Stomach (tissue), 8 donors: ENCODE measurements at regions not wholly inside any gene's neighbourhood (a gene's known extent, or its start where the extent isn't known, plus 50 kb on each side); places are given as distances from the start of the nearest gene placed in this dataset.
"Not testable (repeated sequence)": the region's sequence is repeated elsewhere in the genome, so short reads cannot be mapped to it uniquely, and the experiment has no call there.

Experiments
- DNase-seq, 2 donors: peaks; one replicate each; pipeline versions ENCODE4 v3.0.0 to v3.0.0-alpha.2; 2013 to 2019
- H3K27ac ChIP-seq, 5 donors: fragments of 200-600 bp in 4 of 5; sonication (generic) in 4 of 5; one replicate each; pipeline ENCODE4 v1.5.1; 2013 to 2019; ENCODE audit warnings: mild to moderate bottlenecking in 1 of 5, moderate library complexity in 1 of 5
- H3K27me3 ChIP-seq, 3 donors: fragments of 200-600 bp; sonication (generic); one replicate each; pipeline ENCODE4 v1.5.1; 2017 to 2019; ENCODE audit warnings: mixed run types in 1 of 3
- H3K36me3 ChIP-seq, 4 donors: fragments of 200-600 bp; sonication (generic); 1 replicate in 3 of 4; 2 replicates in 1 of 4; pipeline ENCODE4 v1.5.1; 2016 to 2019
- H3K4me1 ChIP-seq, 4 donors: fragments of 200-600 bp; sonication (generic); one replicate each; pipeline ENCODE4 v1.5.1; 2016 to 2019
- H3K4me3 ChIP-seq, 4 donors: fragments of 200-600 bp; sonication (generic) in 3 of 4; one replicate each; pipeline ENCODE4 v1.5.1; 2016 to 2019; ENCODE audit warnings: mild to moderate bottlenecking in 1 of 4
- H3K9me3 ChIP-seq, 4 donors: fragments of 200-600 bp; sonication (generic); one replicate each; pipeline ENCODE4 v1.5.1; 2016 to 2019
- CTCF ChIP-seq, 7 experiments: fragments of 450-650 bp in 4 of 7; fragments of 200-600 bp in 3 of 7; sonication (generic) in 3 of 7; IDR thresholded peaks; one replicate each; pipeline ENCODE4 v1.5.1; 2016 to 2019; ENCODE audit warnings: antibody characterized with exemption in 7 of 7, control low read depth in 2 of 7, mild to moderate bottlenecking in 1 of 7
- EP300 ChIP-seq: sonication (generic); formaldehyde crosslinking; IDR thresholded peaks from one replicate; pipeline ENCODE4 v1.6.1; 2017; ENCODE audit warnings: antibody characterized with exemption
- POLR2A ChIP-seq, 4 donors: fragments of 450-650 bp; IDR thresholded peaks; one replicate each; pipeline ENCODE4 v1.6.1; 2016; ENCODE audit warnings: antibody characterized with exemption in 4 of 4, control low read depth in 2 of 4, mild to moderate bottlenecking in 1 of 4, moderate library complexity in 1 of 4
- POLR2AphosphoS5 ChIP-seq, 3 donors: sonication (generic); formaldehyde crosslinking; IDR thresholded peaks; one replicate each; pipeline ENCODE4 v1.6.1; 2016; ENCODE audit warnings: antibody characterized with exemption in 3 of 3
- WGBS, 5 donors: extraction: QIAGEN DNeasy Blood & Tissue Kit in 3 of 5; methylation state at CpG; one replicate each; pipeline versions ENCODE4 v1.1.5 to v1.1.7; 2013 to 2018; 5-methylcytosine and 5-hydroxymethylcytosine counted together
- intact Hi-C: fragments of 100-400 bp; cut with DNase I; formaldehyde crosslinking; loops from one replicate; pipeline ENCODE4 v1.15.1; 2023; ENCODE audit warnings: low total_unique reads
- donor health status: healthy with polysubstance abuse.
- donor health status: Bipolar disorder and iron deficiency.
- donor health status: healthy.

GRCh38 chr1:827211-828063 lies 96.3 kb upstream of the SAMD11 start:
- H3K36me3 ChIP-seq, H3K27me3 ChIP-seq, intact Hi-C loops, H3K9me3 ChIP-seq: not testable (repeated sequence)
- Histone ChIP-seq H3K4me1 (peaks cover 4 to 27% (median 20%) of the 10 kb centered on the region in 4 donors), H3K4me3 (peak overlapping the region; percentile 50 to 68 (median 64)), H3K27ac (peak overlapping the region; percentile 90 to 94 (median 92))
- peak; percentile 97 to 98 for DNase-seq
- 0 to 2% (median 1%) methylated on average over 10 to 70 of the region's 109 CpGs for WGBS, 5 donors
- peak; percentile 58 to 80 (median 76) for TF ChIP-seq POLR2AphosphoS5 (IDR thresholded peaks at IDR 0.05)

- intact Hi-C loops = not testable (repeated sequence)
- peaks cover 4 to 23% (median 18%) of the 10 kb centered on the region in 4 donors for H3K4me1 ChIP-seq
- 59 to 85% (median 71%) methylated on average over 3 of the region's 3 CpGs for WGBS, 5 donors
Measured at GRCh38 chr1:829324-829723, 94.4 kb upstream of the SAMD11 start.

GRCh38 chr1:829932-830331 lies 93.8 kb upstream of the SAMD11 start:
- intact Hi-C loops, H3K27me3 ChIP-seq, H3K27ac ChIP-seq, DNase-seq, H3K4me3 ChIP-seq, H3K9me3 ChIP-seq: not testable (repeated sequence)
- peaks cover 0 to 25% (median 22%) of the 10 kb centered on the region in 4 donors for H3K36me3 ChIP-seq
- peaks cover 4 to 22% (median 17%) of the 10 kb centered on the region in 4 donors for H3K4me1 ChIP-seq
- 78 to 89% (median 82%) methylated on average over 5 of the region's 5 CpGs for WGBS, 5 donors

More at GRCh38 chr1:829324-829723, 94.4 kb upstream of the SAMD11 start:
- not testable (repeated sequence) for H3K9me3 ChIP-seq, H3K4me3 ChIP-seq, H3K27me3 ChIP-seq, DNase-seq, H3K27ac ChIP-seq
- peaks cover 0 to 25% (median 22%) of the 10 kb centered on the region in 4 donors for H3K36me3 ChIP-seq

- intact Hi-C loops, H3K9me3 ChIP-seq, DNase-seq, H3K27me3 ChIP-seq, H3K27ac ChIP-seq, H3K4me3 ChIP-seq: not testable (repeated sequence)
- 72 to 94% (median 83%) methylated on average over 4 of the region's 5 CpGs for WGBS, 5 donors
- Histone ChIP-seq H3K36me3 (peaks cover 0 to 25% (median 22%) of the 10 kb centered on the region in 4 donors), H3K4me1 (peaks cover 2 to 18% (median 12%) of the 10 kb centered on the region in 4 donors)
Measured at GRCh38 chr1:830750-831149, 93.0 kb upstream of the SAMD11 start.

- 84 to 91% (median 86%) methylated on average over 8 of the region's 8 CpGs for WGBS, 5 donors
- intact Hi-C loops = no loop called here
Measured at GRCh38 chr1:831522-831921, 92.2 kb upstream of the SAMD11 start.

GRCh38 chr1:832136-832535 lies 91.6 kb upstream of the SAMD11 start:
- intact Hi-C loops = no loop called here
- peaks cover 0 to 25% (median 22%) of the 10 kb centered on the region in 4 donors for H3K36me3 ChIP-seq
- peaks cover 0 to 10% (median 6%) of the 10 kb centered on the region in 4 donors for H3K4me1 ChIP-seq
- no peak overlapping the region for H3K27ac ChIP-seq
- no peak for DNase-seq
- H3K27me3 ChIP-seq = no peaks in the 10 kb centered on the region
- TF ChIP-seq EP300 (no peak), POLR2AphosphoS5 (IDR thresholded peaks at IDR 0.05) (no peak)
- WGBS, 5 donors = 74 to 85% (median 79%) methylated on average over 12 to 13 of the region's 13 CpGs
- no peak overlapping the region for H3K4me3 ChIP-seq
- no peaks in the 10 kb centered on the region for H3K9me3 ChIP-seq

More at GRCh38 chr1:831522-831921, 92.2 kb upstream of the SAMD11 start:
- no peak overlapping the region for H3K4me3 ChIP-seq
- DNase-seq = no peak
- peaks cover 0 to 25% (median 22%) of the 10 kb centered on the region in 4 donors for H3K36me3 ChIP-seq
- no peaks in the 10 kb centered on the region for H3K27me3 ChIP-seq
- TF ChIP-seq POLR2AphosphoS5 (IDR thresholded peaks at IDR 0.05) (no peak), CTCF (IDR thresholded peaks at IDR 0.05) (no peak), EP300 (no peak), POLR2A (IDR thresholded peaks at IDR 0.05) (no peak)
- no peaks in the 10 kb centered on the region for H3K9me3 ChIP-seq
- peaks cover 0 to 10% (median 7%) of the 10 kb centered on the region in 4 donors for H3K4me1 ChIP-seq
- no peak overlapping the region for H3K27ac ChIP-seq

GRCh38 chr1:833226-833625 lies 90.5 kb upstream of the SAMD11 start:
- DNase-seq, intact Hi-C loops: not testable (repeated sequence)
- 56 to 93% (median 83%) methylated on average over 3 of the region's 3 CpGs for WGBS, 5 donors

GRCh38 chr1:835509-835908 lies 88.2 kb upstream of the SAMD11 start:
- intact Hi-C loops, H3K9me3 ChIP-seq, H3K27ac ChIP-seq, DNase-seq, H3K4me3 ChIP-seq, H3K27me3 ChIP-seq, H3K4me1 ChIP-seq: not testable (repeated sequence)
- H3K36me3 ChIP-seq = peaks cover 0 to 25% (median 22%) of the 10 kb centered on the region in 4 donors
- WGBS, 5 donors = 84 to 96% (median 90%) methylated on average over 3 to 4 of the region's 10 CpGs

More at GRCh38 chr1:833226-833625, 90.5 kb upstream of the SAMD11 start:
- peaks cover 0 to 25% (median 22%) of the 10 kb centered on the region in 4 donors for H3K36me3 ChIP-seq
- H3K4me1 ChIP-seq, H3K27me3 ChIP-seq, H3K4me3 ChIP-seq, H3K9me3 ChIP-seq, H3K27ac ChIP-seq: not testable (repeated sequence)

GRCh38 chr1:837601-838000 lies 86.1 kb upstream of the SAMD11 start:
- 58 to 76% (median 67%) methylated on average over 4 to 5 of the region's 5 CpGs for WGBS, 5 donors

GRCh38 chr1:838291-838690 lies 85.4 kb upstream of the SAMD11 start:
- H3K27ac ChIP-seq, H3K4me1 ChIP-seq, H3K27me3 ChIP-seq, H3K9me3 ChIP-seq, H3K4me3 ChIP-seq, DNase-seq, intact Hi-C loops: not testable (repeated sequence)
- peaks cover 0 to 31% (median 25%) of the 10 kb centered on the region in 4 donors for H3K36me3 ChIP-seq
- WGBS, 5 donors = 73 to 85% (median 83%) methylated on average over 5 of the region's 5 CpGs

More at GRCh38 chr1:837601-838000, 86.1 kb upstream of the SAMD11 start:
- H3K4me1 ChIP-seq, H3K9me3 ChIP-seq, H3K4me3 ChIP-seq, DNase-seq, H3K27ac ChIP-seq, H3K27me3 ChIP-seq, intact Hi-C loops: not testable (repeated sequence)
- peaks cover 0 to 29% (median 26%) of the 10 kb centered on the region in 4 donors for H3K36me3 ChIP-seq
